DOHH2 (cell line): ENCODE measurements at regions not wholly inside any gene's neighbourhood (a gene's known extent, or its start where the extent isn't known, plus 50 kb on each side); places are given as distances from the start of the nearest gene placed in this dataset.

Source experiments
- H3F3A ChIP-seq: fragments of 200-600 bp; sonication (generic), shearing (Covaris generic); 2 replicates; pipeline ENCODE4 v1.6.0; 2016; ENCODE audit warnings: antibody characterized with exemption, mild to moderate bottlenecking; ENCODE audit not compliant: control insufficient read depth, insufficient read depth
- H3K27ac ChIP-seq: fragments of 200-600 bp; sonication (generic); 2 replicates; pipeline ENCODE4 v1.5.1; 2014; ENCODE audit warnings: low read depth, mild to moderate bottlenecking, low read length, moderate library complexity
- H3K27me3 ChIP-seq: fragments of 200-600 bp; sonication (generic); 2 replicates; pipeline ENCODE4 v1.6.1; 2014; ENCODE audit warnings: mild to moderate bottlenecking, low read length, mixed read lengths; ENCODE audit not compliant: control insufficient read depth
- H3K36me3 ChIP-seq: fragments of 200-600 bp; sonication (generic); 2 replicates; pipeline ENCODE4 v1.6.1; 2014; ENCODE audit warnings: mild to moderate bottlenecking, low read length, moderate library complexity, mixed read lengths; ENCODE audit not compliant: control insufficient read depth
- H3K4me1 ChIP-seq: fragments of 200-600 bp; sonication (generic); 2 replicates; pipeline ENCODE4 v1.6.1; 2014; ENCODE audit warnings: mild to moderate bottlenecking, low read length, mixed read lengths; ENCODE audit not compliant: control insufficient read depth
- H3K4me2 ChIP-seq: fragments of 200-600 bp; sonication (generic); 2 replicates; pipeline ENCODE4 v1.6.0; 2014; ENCODE audit warnings: mild to moderate bottlenecking, low read length, moderate library complexity
- H3K4me3 ChIP-seq: fragments of 200-600 bp; sonication (generic); 2 replicates; pipeline ENCODE4 v1.5.1; 2014; ENCODE audit warnings: mild to moderate bottlenecking, low read length, mixed read lengths
- H3K79me2 ChIP-seq: fragments of 200-600 bp; sonication (generic); 2 replicates; pipeline ENCODE4 v1.6.1; 2014; ENCODE audit warnings: mild to moderate bottlenecking, low read length, mixed read lengths; ENCODE audit not compliant: control insufficient read depth
- H3K9me2 ChIP-seq: fragments of 200-600 bp; sonication (generic); replicated peaks from 2 replicates; pipeline ENCODE4 v1.6.1; 2014; ENCODE audit warnings: mild to moderate bottlenecking, low read length, mixed read lengths; ENCODE audit not compliant: control insufficient read depth
- H3K9me3 ChIP-seq: fragments of 200-600 bp; sonication (generic); 2 replicates; pipeline ENCODE4 v1.6.1; 2014; ENCODE audit warnings: antibody characterized with exemption, low read length, mixed read lengths; ENCODE audit not compliant: control insufficient read depth, insufficient read depth
- H4K20me1 ChIP-seq: fragments of 200-600 bp; sonication (generic); 2 replicates; pipeline ENCODE4 v1.6.0; 2014; ENCODE audit warnings: low read depth, mild to moderate bottlenecking, antibody characterized with exemption, low read length, moderate library complexity; ENCODE audit not compliant: control insufficient read depth, insufficient read depth
- EZH2phosphoT487 ChIP-seq: fragments of 200-600 bp; sonication (generic); IDR thresholded peaks from 2 replicates; pipeline ENCODE4 v1.6.1; 2017; ENCODE audit warnings: borderline replicate concordance, mild to moderate bottlenecking, antibody characterized with exemption, low read length, moderate library complexity, mixed read lengths
- TF ChIP-seq, protein P1 (sequence below): fragments of 200-600 bp; sonication (generic); IDR thresholded peaks from one replicate; pipeline ENCODE4 v1.5.1; 2014; ENCODE audit warnings: antibody characterized with exemption, mild to moderate bottlenecking, low read depth, low read length; ENCODE audit not compliant: poor library complexity, severe bottlenecking

DNA sequence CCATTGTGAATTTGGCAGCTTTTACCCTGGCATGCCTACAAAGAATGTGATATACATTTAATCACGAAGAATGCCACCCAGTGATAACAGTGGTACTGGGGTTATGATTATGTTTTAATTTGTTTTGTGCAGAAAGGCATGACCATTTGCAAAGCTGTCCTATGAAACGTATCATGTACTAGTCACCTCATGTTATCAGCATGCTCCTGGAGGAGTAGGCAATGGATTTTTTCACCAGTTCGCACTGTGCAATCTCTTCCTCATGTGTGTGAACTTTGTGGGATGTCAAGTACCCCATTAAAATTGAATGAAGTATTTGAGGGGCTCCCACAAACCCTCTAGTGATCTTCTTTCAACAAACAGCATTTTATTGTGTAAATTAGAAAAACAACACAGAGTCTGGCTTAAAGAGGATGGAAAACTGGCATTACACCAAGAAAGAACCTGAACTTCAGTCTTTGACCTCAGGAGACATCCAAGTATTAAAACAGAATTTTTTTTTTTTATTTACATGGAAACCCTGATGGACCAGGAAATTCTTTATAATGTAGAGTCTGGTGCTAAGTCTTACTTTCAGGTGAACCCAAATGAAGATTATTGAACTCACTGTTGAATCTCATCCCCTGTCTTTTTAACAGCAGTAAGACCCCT is 200.6 kb upstream of the PGRMC2 start:
- Histone ChIP-seq H3K79me2 (no peaks in the 10 kb centered on the region), H4K20me1 (no peaks in the 10 kb centered on the region), H3K9me2 (no peaks in the 10 kb centered on the region; the same call in 1 of the 2 replicates), H3K36me3 (no peaks in the 10 kb centered on the region), H3F3A (no peaks in the 10 kb centered on the region), H3K4me3 (no peak overlapping the region), H3K4me1 (no peaks in the 10 kb centered on the region), H3K4me2 (no peak overlapping the region), H3K9me3 (peaks cover 4% of the 10 kb centered on the region), H3K27ac (no peak overlapping the region), H3K27me3 (no peaks in the 10 kb centered on the region)
- TF ChIP-seq, protein P1, sequence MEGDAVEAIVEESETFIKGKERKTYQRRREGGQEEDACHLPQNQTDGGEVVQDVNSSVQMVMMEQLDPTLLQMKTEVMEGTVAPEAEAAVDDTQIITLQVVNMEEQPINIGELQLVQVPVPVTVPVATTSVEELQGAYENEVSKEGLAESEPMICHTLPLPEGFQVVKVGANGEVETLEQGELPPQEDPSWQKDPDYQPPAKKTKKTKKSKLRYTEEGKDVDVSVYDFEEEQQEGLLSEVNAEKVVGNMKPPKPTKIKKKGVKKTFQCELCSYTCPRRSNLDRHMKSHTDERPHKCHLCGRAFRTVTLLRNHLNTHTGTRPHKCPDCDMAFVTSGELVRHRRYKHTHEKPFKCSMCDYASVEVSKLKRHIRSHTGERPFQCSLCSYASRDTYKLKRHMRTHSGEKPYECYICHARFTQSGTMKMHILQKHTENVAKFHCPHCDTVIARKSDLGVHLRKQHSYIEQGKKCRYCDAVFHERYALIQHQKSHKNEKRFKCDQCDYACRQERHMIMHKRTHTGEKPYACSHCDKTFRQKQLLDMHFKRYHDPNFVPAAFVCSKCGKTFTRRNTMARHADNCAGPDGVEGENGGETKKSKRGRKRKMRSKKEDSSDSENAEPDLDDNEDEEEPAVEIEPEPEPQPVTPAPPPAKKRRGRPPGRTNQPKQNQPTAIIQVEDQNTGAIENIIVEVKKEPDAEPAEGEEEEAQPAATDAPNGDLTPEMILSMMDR, result no peak
- no peak for TF ChIP-seq EZH2phosphoT487

DNA sequence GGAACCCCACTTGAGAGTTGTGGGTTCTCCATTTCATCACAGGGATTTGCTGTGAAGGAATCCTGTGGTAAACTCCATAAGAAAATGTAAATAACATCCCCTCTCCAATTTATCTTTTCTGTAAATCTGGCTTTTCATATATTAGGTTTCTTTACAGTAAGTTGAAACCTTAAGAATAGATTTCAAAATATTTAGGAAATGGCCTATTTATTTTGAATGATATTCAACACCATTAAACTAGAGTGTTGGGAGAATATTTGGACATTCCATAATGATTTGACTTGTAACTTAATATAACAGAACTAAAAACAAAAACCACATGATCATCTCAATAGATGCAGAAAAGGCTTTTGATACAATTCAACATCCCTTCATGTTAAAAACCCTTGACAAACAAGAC is 197.3 kb upstream of the PGRMC2 start:
- no peak overlapping the region for H3K4me3 ChIP-seq
- H3F3A ChIP-seq, result no peaks in the 10 kb centered on the region
- no peak overlapping the region for H3K4me2 ChIP-seq
- no peaks in the 10 kb centered on the region for H4K20me1 ChIP-seq
- H3K27ac ChIP-seq, result no peak overlapping the region
- no peaks in the 10 kb centered on the region; the same call in 1 of the 2 replicates for H3K9me2 ChIP-seq
- H3K4me1 ChIP-seq, result no peaks in the 10 kb centered on the region
- H3K9me3 ChIP-seq, result peaks cover 4% of the 10 kb centered on the region
- H3K79me2 ChIP-seq, result no peaks in the 10 kb centered on the region
- H3K27me3 ChIP-seq, result no peaks in the 10 kb centered on the region
- H3K36me3 ChIP-seq, result no peaks in the 10 kb centered on the region
- TF ChIP-seq, protein P1, result no peak
- no peak for TF ChIP-seq EZH2phosphoT487

DNA sequence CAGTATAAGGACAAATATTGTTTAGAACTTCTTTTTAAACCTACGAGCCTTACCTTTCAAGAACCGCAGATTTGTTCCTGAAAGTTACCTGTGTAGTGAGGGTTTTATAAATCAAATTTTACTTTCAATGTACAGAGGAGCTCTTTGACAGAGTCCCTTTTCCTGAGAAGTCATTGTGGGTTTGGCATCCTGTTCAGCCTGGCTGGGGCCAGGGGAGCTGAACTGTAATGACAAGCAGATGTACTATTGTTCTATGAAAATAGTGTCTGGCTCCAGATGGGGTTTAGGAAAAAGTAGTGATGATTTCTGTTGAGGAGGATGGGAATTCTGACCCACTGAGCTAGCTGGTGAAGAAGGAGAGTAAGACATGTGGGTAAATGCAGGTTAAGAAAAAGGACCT is 196.2 kb upstream of the PGRMC2 start:
- H3K9me3 ChIP-seq, result peaks cover 4% of the 10 kb centered on the region
- no peaks in the 10 kb centered on the region for H3K36me3 ChIP-seq
- no peaks in the 10 kb centered on the region for H3K79me2 ChIP-seq
- no peak for TF ChIP-seq EZH2phosphoT487
- TF ChIP-seq, protein P1, result no peak
- no peak overlapping the region for H3K27ac ChIP-seq
- no peaks in the 10 kb centered on the region for H4K20me1 ChIP-seq
- no peaks in the 10 kb centered on the region; the same call in 1 of the 2 replicates for H3K9me2 ChIP-seq
- no peaks in the 10 kb centered on the region for H3K27me3 ChIP-seq
- no peaks in the 10 kb centered on the region for H3K4me1 ChIP-seq
- H3K4me3 ChIP-seq, result no peak overlapping the region
- H3K4me2 ChIP-seq, result no peak overlapping the region
- H3F3A ChIP-seq, result no peaks in the 10 kb centered on the region
